ENCODE measurements at regions not wholly inside any gene's neighbourhood (a gene's known extent, or its start where the extent isn't known, plus 50 kb on each side); places are given as distances from the start of the nearest gene placed in this dataset.

DNA sequence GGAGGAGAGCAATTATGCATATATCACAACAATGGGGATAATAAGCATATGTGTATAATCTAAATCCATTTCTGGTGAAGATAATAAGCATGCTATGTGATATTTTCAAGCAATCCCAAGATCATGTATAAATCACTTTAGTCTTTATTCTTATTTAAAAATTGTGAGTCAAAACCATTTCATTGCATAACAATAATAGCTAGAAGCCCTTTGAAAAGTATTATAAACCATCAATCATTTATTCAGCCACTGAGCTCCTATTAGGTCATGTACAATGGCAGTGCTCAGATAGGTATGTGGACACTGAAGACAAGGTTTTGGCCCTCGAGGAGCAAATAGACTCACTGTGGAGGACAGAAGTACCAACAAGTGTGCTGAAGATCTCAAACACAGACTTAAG lies 113.1 kb downstream of the CDCA7 start:
- no peak overlapping the region for H3K4me3 ChIP-seq (ENCODE audit: low read depth, low read length)
- no peak for TF ChIP-seq CTCF (IDR thresholded peaks at IDR 0.05; ENCODE audit: low read depth, low read length)

GRCh38 chr2:173468266-173468793 lies 113.7 kb downstream of the CDCA7 start:
- no peak for TF ChIP-seq CTCF (IDR thresholded peaks at IDR 0.05; ENCODE audit: low read depth, low read length)

DNA sequence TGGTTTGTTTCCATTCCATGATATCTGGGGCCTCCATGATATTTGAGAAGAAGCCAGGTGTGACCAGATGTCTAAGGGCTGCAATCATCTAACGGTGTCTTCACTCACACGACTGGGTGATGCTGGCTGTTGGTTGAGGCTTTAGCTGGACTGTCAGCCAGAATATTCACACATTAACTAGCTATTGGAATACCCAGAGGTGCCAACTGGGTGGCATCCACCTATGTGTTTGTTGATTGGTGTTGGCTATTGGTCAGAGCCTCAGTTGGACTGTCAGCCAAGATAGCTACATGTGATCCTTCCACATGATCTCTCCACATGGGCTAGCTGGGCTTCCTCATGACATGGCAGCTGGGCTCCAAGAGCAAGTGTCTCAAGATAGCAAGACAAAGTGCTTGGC lies 117.4 kb downstream of the CDCA7 start:
- no peak for TF ChIP-seq CTCF (IDR thresholded peaks at IDR 0.05; ENCODE audit: low read depth, low read length)
- H3K4me3 ChIP-seq (ENCODE audit: low read depth, low read length) = no peak overlapping the region

More at GRCh38 chr2:173468266-173468793, 113.7 kb downstream of the CDCA7 start:
- H3K4me3 ChIP-seq (ENCODE audit: low read depth, low read length) = no peak overlapping the region

DNA sequence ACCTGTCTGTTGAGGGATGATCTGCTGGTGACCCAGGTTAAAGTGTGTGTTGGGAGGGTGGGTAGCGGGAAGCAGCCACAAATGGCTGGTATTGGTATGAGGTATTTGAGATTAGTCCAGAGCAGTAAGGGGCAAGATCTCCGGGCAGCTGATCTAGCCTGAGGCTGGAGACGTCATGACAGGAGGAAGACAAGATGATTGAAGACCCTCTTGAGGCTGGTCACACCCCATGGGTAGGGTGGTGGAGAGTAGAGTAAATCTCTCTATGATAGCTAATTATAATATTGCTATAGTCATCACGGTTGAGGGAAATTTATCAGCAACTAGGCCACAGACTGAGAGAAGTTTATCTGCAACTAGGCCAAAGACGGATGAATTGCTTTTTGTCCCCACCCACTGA lies 128.5 kb downstream of the CDCA7 start:
- TF ChIP-seq CTCF (IDR thresholded peaks at IDR 0.05; ENCODE audit: low read depth, low read length) = no peak
- no peak overlapping the region for H3K4me3 ChIP-seq (ENCODE audit: low read depth, low read length)

GRCh38 chr2:173488861-173489260 lies 134.2 kb downstream of the CDCA7 start:
- no peak overlapping the region for H3K4me3 ChIP-seq (ENCODE audit: low read depth, low read length)
- TF ChIP-seq CTCF (IDR thresholded peaks at IDR 0.05; ENCODE audit: low read depth, low read length) = no peak

DNA sequence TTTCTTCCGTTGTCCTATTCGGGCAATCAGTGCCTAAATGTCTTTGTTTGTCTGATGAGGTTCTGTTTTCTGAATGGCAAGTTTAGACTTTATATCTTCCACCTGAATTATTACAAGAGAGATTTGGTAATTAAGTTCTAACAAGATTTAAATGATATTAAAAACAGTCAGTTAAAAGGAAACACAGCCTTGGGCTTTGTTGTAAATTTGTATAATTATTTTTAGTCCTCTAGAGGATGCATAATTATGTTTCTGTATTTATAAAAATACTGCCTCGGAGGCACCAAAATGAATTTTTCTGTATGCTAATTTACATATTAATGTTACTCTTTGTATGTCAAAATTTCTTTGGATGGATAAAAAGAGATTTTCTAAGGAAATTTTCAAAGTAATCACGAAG lies 136.7 kb downstream of the CDCA7 start:
- H3K4me3 ChIP-seq (ENCODE audit: low read depth, low read length) = no peak overlapping the region
- TF ChIP-seq CTCF (IDR thresholded peaks at IDR 0.05; ENCODE audit: low read depth, low read length) = no peak

DNA sequence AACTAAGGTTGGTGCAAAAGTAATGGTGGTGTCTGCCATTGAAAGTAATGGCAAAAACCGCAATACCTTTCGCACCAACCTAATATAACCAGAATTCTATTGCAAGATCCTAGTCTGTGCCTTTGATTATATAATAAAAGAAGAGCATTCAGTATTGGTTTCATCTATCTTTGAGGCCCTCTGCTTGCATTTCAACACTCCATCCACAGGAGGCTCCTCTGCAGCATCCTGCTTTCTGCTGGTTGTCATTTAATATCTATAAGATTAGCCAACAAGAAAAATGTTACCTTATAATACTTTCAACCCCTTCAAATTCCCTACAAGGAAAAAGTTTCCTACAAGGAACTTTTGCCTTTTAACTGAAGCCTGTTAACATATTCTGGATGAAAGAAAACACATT lies 139.2 kb downstream of the CDCA7 start:
- TF ChIP-seq CTCF (IDR thresholded peaks at IDR 0.05; ENCODE audit: low read depth, low read length) = no peak
- H3K4me3 ChIP-seq (ENCODE audit: low read depth, low read length) = no peak overlapping the region

Measured in WI38 (cell line).